Esophagus squamous epithelium (tissue), 4 donors: ENCODE measurements at regions not wholly inside any gene's neighbourhood (a gene's known extent, or its start where the extent isn't known, plus 50 kb on each side); places are given as distances from the start of the nearest gene placed in this dataset.
"Not testable (repeated sequence)": the region's sequence is repeated elsewhere in the genome, so short reads cannot be mapped to it uniquely, and the experiment has no call there.

Experiments used
- CTCF ChIP-seq, 6 experiments: fragments of 450-650 bp in 4 of 6; fragments of 200-600 bp in 2 of 6; sonication (generic) in 2 of 6; IDR thresholded peaks; one replicate each; pipeline ENCODE4 v1.5.1; 2016 to 2019; ENCODE audit warnings: antibody characterized with exemption in 6 of 6, mild to moderate bottlenecking in 4 of 6, moderate library complexity in 4 of 6
- POLR2A ChIP-seq, 4 donors: fragments of 450-650 bp; IDR thresholded peaks; one replicate each; pipeline ENCODE4 v1.6.1; 2017; ENCODE audit warnings: antibody characterized with exemption in 4 of 4, mild to moderate bottlenecking in 4 of 4, moderate library complexity in 3 of 4

GRCh38 chrX:131875827-131876226 lies 147.3 kb upstream of the STK26 start:
- TF ChIP-seq CTCF, POLR2A (IDR thresholded peaks at IDR 0.05): not testable (repeated sequence)
